A673 (cell line): ENCODE measurements at regions not wholly inside any gene's neighbourhood (a gene's known extent, or its start where the extent isn't known, plus 50 kb on each side); places are given as distances from the start of the nearest gene placed in this dataset.

ENCODE experiments used
- BruUV-seq: library from RNA; stranded (reverse); fragments of 400-500 nt; replicated peaks from 2 replicates; lab custom pipeline; 2021; lab: Mats Ljungman, UMichigan
- CTCF ChIA-PET: fragments of 300-600 bp; sonication (Branson Sonifier 250); formaldehyde crosslinking; loops from one replicate; lab custom pipeline; 2022; ENCODE audit warnings: antibody characterized with exemption; lab: Charles Lee
- POLR2A ChIA-PET: fragments of 300-600 bp; sonication (Branson Sonifier 250); formaldehyde crosslinking; loops from one replicate; lab custom pipeline; 2022; ENCODE audit warnings: antibody characterized with exemption; ENCODE audit not compliant: low non-redundant PET; lab: Charles Lee
- DNase-seq: peaks from one replicate; pipeline ENCODE4 v3.0.0-alpha.2; 2015; ENCODE audit warnings: low spot score
- H3K27ac ChIP-seq: fragments of 200-600 bp; sonication (generic); 2 replicates; pipeline ENCODE4 v1.5.1; 2016; ENCODE audit warnings: mixed run types, low read depth, mild to moderate bottlenecking, mixed read lengths, antibody characterized with exemption, low read length; ENCODE audit not compliant: poor library complexity, severe bottlenecking
- H3K27me3 ChIP-seq: fragments of 200-600 bp; sonication (generic); replicated peaks from 2 replicates; pipeline ENCODE4 v1.6.1; 2017; ENCODE audit warnings: mixed run types, low read depth, mild to moderate bottlenecking, mixed read lengths, antibody characterized with exemption, low read length; ENCODE audit not compliant: insufficient read depth, poor library complexity
- H3K36me3 ChIP-seq: fragments of 200-600 bp; sonication (generic); 2 replicates; pipeline ENCODE4 v1.6.1; 2016; ENCODE audit warnings: mixed run types, mild to moderate bottlenecking, mixed read lengths, antibody characterized with exemption, low read length; ENCODE audit not compliant: insufficient read depth, poor library complexity, severe bottlenecking
- H3K4me1 ChIP-seq: fragments of 200-600 bp; sonication (generic); 2 replicates; pipeline ENCODE4 v1.6.1; 2017; ENCODE audit warnings: mixed run types, mild to moderate bottlenecking, mixed read lengths, antibody characterized with exemption, low read length; ENCODE audit not compliant: insufficient read depth, poor library complexity, severe bottlenecking
- H3K4me3 ChIP-seq: fragments of 200-600 bp; sonication (generic); 2 replicates; pipeline ENCODE4 v1.5.1; 2016; ENCODE audit warnings: low read depth, mixed run types, mild to moderate bottlenecking, mixed read lengths, low read length; ENCODE audit not compliant: poor library complexity, severe bottlenecking
- H3K9me3 ChIP-seq: fragments of 200-600 bp; sonication (generic); 2 replicates; pipeline ENCODE4 v1.6.1; 2016; ENCODE audit warnings: mixed run types, low read depth, mild to moderate bottlenecking, mixed read lengths, antibody characterized with exemption, low read length; ENCODE audit not compliant: poor library complexity, severe bottlenecking
- CTCF ChIP-seq: fragments of 300-800, 200-600 bp; sonication (generic); conservative IDR thresholded peaks from 2 replicates; pipeline ENCODE4 v1.5.1; 2017; ENCODE audit warnings: low read depth, mild to moderate bottlenecking, antibody characterized with exemption, low read length, moderate library complexity, mixed read lengths
- EZH2 ChIP-seq: fragments of 200-600 bp; sonication (generic); IDR thresholded peaks from 2 replicates; pipeline ENCODE4 v1.6.1; 2017; ENCODE audit warnings: borderline replicate concordance, low read depth, mild to moderate bottlenecking, mixed read lengths, antibody characterized with exemption, low read length; ENCODE audit not compliant: poor library complexity, severe bottlenecking
- intact Hi-C: fragments of 100-400 bp; cut with micrococcal nuclease; formaldehyde crosslinking; loops from one replicate; pipeline ENCODE4 v1.10.0; 2022; ENCODE audit not compliant: unreplicated experiment

DNA sequence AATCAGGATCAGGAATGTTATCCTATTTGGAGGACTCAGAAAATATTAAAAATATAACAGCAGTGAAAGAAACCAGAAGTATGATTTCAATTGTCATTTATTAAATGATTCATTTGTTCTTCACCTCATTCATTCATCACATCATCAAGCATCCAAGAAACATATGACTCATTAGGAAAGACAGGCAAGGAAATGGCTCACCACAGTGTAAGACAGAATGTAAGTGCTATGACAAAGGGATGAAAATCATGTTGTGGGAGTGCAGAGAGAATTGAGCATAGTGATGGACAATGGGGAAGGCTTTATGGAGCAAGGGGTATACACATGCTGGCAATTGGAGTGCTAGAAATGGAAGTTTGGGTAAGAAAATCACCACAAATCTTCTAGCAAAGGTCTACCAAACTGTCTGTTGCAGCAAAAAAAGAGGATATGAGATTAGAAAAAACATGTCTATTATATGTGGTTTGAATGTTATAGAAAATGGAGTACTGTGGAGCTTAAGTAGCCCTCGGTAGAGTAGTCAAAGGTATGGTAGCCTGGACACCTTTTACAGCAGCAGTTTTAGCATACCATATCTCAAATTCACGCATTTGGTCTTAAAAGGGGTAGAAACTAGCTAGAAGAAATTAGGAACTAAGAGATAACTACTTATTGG, 111.1 kb upstream of the GPR149 start:
- no peak for TF ChIP-seq EZH2
- TF ChIP-seq CTCF: no peak
- Histone ChIP-seq H3K27ac (no peak overlapping the region), H3K27me3 (no peaks in the 10 kb centered on the region), H3K9me3 (no peaks in the 10 kb centered on the region), H3K4me1 (no peaks in the 10 kb centered on the region), H3K4me3 (no peak overlapping the region), H3K36me3 (no peaks in the 10 kb centered on the region)
- no TSS peak for BruUV-seq
- DNase-seq: no peak
- CTCF ChIA-PET: no interaction called here
- intact Hi-C loops: no loop called here
- POLR2A ChIA-PET: no interaction called here

DNA sequence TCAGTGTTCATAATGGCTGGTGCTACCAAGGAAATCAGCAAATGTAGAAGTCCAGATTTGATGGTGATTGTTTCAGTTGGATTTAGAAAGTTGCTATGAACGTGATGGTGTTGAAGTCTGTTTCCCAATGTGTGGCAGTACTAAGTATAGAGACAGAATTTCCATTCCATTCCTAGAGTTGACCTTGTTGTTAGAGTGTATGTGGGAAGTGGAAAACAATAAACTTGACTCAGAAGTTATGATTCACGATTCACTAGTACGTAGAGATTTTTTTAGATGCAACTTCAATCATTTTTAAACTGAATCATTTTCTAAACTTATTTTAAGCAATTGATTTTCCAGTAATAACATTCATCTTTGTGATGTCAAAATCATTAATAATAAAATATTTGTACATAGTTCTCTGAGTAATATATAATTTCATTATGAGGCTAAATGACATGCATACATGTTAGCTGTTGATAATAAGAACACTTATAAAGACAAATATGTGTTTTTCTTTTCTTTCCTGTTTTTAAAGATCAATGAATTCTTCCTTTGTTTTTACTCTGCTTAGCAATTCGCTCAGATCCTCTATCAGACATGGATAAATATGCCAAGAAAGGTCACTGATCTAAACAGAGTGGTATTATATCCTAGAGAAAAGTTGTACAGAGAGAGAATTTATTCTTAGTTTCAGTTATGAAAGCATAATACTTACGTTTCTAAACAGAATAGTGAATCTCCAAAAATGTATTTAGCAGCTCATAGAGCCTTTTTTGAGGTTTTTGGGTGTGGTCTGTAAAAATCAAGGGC, 108.8 kb upstream of the GPR149 start:
- Histone ChIP-seq H3K27me3 (no peaks in the 10 kb centered on the region), H3K27ac (no peak overlapping the region), H3K4me3 (no peak overlapping the region), H3K4me1 (no peaks in the 10 kb centered on the region), H3K9me3 (no peaks in the 10 kb centered on the region), H3K36me3 (no peaks in the 10 kb centered on the region)
- DNase-seq: no peak
- TF ChIP-seq CTCF (no peak), EZH2 (no peak)
- intact Hi-C loops: no loop called here
- BruUV-seq: no TSS peak
- POLR2A ChIA-PET: no interaction called here
- CTCF ChIA-PET: no interaction called here

DNA sequence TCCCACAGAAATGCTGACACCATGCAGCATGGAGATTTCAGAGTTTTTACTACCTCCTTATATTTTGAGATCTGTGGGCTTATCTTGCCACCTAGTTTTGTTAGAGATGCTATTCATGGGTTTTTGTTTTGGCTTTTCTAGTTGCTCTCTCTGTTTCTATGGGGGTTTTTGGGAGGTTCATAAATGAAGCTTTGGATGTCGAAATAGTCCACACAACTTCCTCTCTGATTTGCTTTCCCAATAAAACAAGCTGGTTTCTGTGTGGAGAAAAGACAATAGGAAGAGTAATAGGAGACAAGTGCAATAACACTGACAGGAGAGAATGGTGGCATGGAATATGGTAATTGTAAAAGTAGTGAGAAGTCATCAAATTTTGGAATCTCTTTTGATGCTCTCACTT, 106.8 kb upstream of the GPR149 start:
- H3K4me3 ChIP-seq: no peak overlapping the region
- DNase-seq: no peak
- intact Hi-C loops: no loop called here
- TF ChIP-seq EZH2 (no peak), CTCF (no peak)
- H3K27me3 ChIP-seq: no peaks in the 10 kb centered on the region
- ChIA-PET POLR2A (no interaction called here), CTCF (no interaction called here)
- no peaks in the 10 kb centered on the region for H3K4me1 ChIP-seq
- no peak overlapping the region for H3K27ac ChIP-seq
- H3K9me3 ChIP-seq: no peaks in the 10 kb centered on the region
- BruUV-seq: no TSS peak
- H3K36me3 ChIP-seq: no peaks in the 10 kb centered on the region
